Thyroid gland (tissue), 4 donors: ENCODE measurements at regions not wholly inside any gene's neighbourhood (a gene's known extent, or its start where the extent isn't known, plus 50 kb on each side); places are given as distances from the start of the nearest gene placed in this dataset.

Experiments used
- POLR2A ChIP-seq, 2 donors: fragments of 450-650 bp; IDR thresholded peaks; one replicate each; pipeline ENCODE4 v1.6.1; 2017; ENCODE audit warnings: antibody characterized with exemption in 2 of 2, mild to moderate bottlenecking in 2 of 2, moderate library complexity in 1 of 2
- TF ChIP-seq, protein P1 (sequence below), 6 experiments: fragments of 200-600 bp in 3 of 6; fragments of 450-650 bp in 3 of 6; sonication (generic) in 3 of 6; IDR thresholded peaks; one replicate each; pipeline ENCODE4 v1.5.1; 2016 to 2019; ENCODE audit warnings: antibody characterized with exemption in 6 of 6, mild to moderate bottlenecking in 2 of 6, inconsistent platforms in 1 of 6, moderate library complexity in 1 of 6

DNA sequence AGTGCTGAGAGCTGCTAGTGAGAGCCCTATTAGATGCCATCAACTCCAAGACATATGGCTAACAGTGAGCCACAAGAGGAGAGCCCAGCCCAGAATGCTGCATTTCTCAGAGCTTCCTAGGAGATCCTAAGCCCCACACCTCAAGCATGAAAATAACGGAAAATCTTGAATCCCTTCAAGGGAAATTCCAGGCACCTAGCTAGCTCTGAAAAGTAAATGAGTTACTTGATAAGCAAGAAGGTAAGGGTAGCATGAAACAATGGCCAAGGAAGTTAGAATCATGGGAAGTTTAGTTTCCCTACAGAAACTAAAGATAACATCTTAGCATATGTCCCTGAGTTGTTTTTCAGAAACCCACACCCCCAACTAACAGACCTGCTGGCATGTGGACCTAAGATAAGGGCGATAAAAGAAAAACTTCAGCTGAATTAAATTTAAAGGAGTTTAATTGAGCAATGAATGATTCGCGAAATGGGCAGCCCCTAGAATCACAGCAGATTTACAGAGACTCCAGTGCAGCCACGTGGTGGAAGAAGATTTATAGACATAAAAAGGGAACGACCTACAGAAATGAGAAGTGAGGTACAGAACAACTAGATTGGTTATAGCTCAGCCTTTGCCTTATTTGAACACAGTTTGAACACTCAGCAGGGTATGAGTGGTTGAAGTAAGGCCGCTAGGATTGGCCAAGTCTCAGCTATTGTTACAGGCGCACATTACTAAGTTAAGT lies 301.3 kb upstream of the DACH1 start:
- TF ChIP-seq, protein P1, sequence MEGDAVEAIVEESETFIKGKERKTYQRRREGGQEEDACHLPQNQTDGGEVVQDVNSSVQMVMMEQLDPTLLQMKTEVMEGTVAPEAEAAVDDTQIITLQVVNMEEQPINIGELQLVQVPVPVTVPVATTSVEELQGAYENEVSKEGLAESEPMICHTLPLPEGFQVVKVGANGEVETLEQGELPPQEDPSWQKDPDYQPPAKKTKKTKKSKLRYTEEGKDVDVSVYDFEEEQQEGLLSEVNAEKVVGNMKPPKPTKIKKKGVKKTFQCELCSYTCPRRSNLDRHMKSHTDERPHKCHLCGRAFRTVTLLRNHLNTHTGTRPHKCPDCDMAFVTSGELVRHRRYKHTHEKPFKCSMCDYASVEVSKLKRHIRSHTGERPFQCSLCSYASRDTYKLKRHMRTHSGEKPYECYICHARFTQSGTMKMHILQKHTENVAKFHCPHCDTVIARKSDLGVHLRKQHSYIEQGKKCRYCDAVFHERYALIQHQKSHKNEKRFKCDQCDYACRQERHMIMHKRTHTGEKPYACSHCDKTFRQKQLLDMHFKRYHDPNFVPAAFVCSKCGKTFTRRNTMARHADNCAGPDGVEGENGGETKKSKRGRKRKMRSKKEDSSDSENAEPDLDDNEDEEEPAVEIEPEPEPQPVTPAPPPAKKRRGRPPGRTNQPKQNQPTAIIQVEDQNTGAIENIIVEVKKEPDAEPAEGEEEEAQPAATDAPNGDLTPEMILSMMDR (IDR thresholded peaks at IDR 0.05): no peak
- no peak for TF ChIP-seq POLR2A (IDR thresholded peaks at IDR 0.05)
